ENCODE measurements at regions not wholly inside any gene's neighbourhood (a gene's known extent, or its start where the extent isn't known, plus 50 kb on each side); places are given as distances from the start of the nearest gene placed in this dataset.

GRCh38 chr9:6703898-6704639, 53.7 kb upstream of the KDM4C start:
- no peak for TF ChIP-seq CTCF (IDR thresholded peaks at IDR 0.05; ENCODE audit: low read depth, low read length, missing control alignments)
- H3K4me3 ChIP-seq (replicated peaks; ENCODE audit: low read depth, low read length) = peak overlapping the region; percentile 38
- no peak for DNase-seq (ENCODE audit: extremely low read depth, low read depth)

GRCh38 chr9:6702707-6703106, 55.1 kb upstream of the KDM4C start:
- H3K4me3 ChIP-seq (replicated peaks; ENCODE audit: low read depth, low read length) = no peak overlapping the region
- no peak for DNase-seq (ENCODE audit: extremely low read depth, low read depth)
- TF ChIP-seq CTCF (IDR thresholded peaks at IDR 0.05; ENCODE audit: low read depth, low read length, missing control alignments) = no peak

GRCh38 chr9:6696178-6696577, 50.6 kb upstream of the GLDC start:
- no peak overlapping the region for H3K4me3 ChIP-seq (replicated peaks; ENCODE audit: low read depth, low read length)
- TF ChIP-seq CTCF (IDR thresholded peaks at IDR 0.05; ENCODE audit: low read depth, low read length, missing control alignments) = no peak
- DNase-seq (ENCODE audit: extremely low read depth, low read depth) = no peak

- DNase-seq (ENCODE audit: extremely low read depth, low read depth) = no peak
- TF ChIP-seq CTCF (IDR thresholded peaks at IDR 0.05; ENCODE audit: low read depth, low read length, missing control alignments) = no peak
- no peak overlapping the region for H3K4me3 ChIP-seq (replicated peaks; ENCODE audit: low read depth, low read length)
Measured at GRCh38 chr9:6695121-6695814, 49.7 kb upstream of the GLDC start.

Measured in HFF-Myc (cell line).